ENCODE measurements at regions not wholly inside any gene's neighbourhood (a gene's known extent, or its start where the extent isn't known, plus 50 kb on each side); places are given as distances from the start of the nearest gene placed in this dataset.

- ChIA-PET SMC1A (ENCODE audit: uncharacterized antibody, unreplicated experiment) (no interaction called here), CTCF (interaction anchor here (1.3 kb wide), 1 partner anchor 57 kb away, joined by 4 read pairs; no protein-coding TSS in a partner anchor), RAD21 (ENCODE audit: unreplicated experiment) (no interaction called here), POLR2A (no interaction called here)
- TF ChIP-seq HCFC1 (IDR thresholded peaks at IDR 0.05; ENCODE audit: low read length): no peak
- TF ChIP-seq POLR2AphosphoS2 (IDR thresholded peaks at IDR 0.05; ENCODE audit: low read depth, low read length): no peak
- TF ChIP-seq ZNF384 (IDR thresholded peaks at IDR 0.05; ENCODE audit: borderline replicate concordance, low read depth, low read length): no peak
- TF ChIP-seq, protein P1, sequence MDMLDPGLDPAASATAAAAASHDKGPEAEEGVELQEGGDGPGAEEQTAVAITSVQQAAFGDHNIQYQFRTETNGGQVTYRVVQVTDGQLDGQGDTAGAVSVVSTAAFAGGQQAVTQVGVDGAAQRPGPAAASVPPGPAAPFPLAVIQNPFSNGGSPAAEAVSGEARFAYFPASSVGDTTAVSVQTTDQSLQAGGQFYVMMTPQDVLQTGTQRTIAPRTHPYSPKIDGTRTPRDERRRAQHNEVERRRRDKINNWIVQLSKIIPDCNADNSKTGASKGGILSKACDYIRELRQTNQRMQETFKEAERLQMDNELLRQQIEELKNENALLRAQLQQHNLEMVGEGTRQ (IDR thresholded peaks at IDR 0.05; ENCODE audit: borderline replicate concordance, low read depth, low read length): no peak
- no peak for TF ChIP-seq ZNF274 (IDR thresholded peaks at IDR 0.05; ENCODE audit: insufficient read depth, insufficient read length)
- TF ChIP-seq E2F4 (IDR thresholded peaks at IDR 0.05; ENCODE audit: low read depth, low read length): no peak
- TF ChIP-seq ZBED1 (IDR thresholded peaks at IDR 0.05; ENCODE audit: borderline replicate concordance): no peak
- no peak for TF ChIP-seq E4F1 (IDR thresholded peaks at IDR 0.05; ENCODE audit: borderline replicate concordance, partially characterized antibody)
- no peak for TF ChIP-seq PML (IDR thresholded peaks at IDR 0.05; ENCODE audit: low read length)
- FAIRE-seq: no peak
- Histone ChIP-seq H3K79me2 (ENCODE audit: control insufficient read depth, insufficient read depth, low read length) (no peaks in the 10 kb centered on the region), H3K27ac (ENCODE audit: control insufficient read depth, insufficient read depth) (no peak overlapping the region), H4K20me1 (ENCODE audit: control insufficient read depth, insufficient read depth) (no peaks in the 10 kb centered on the region), H3K36me3 (ENCODE audit: control insufficient read depth in 2 of 2, insufficient read depth in 2 of 2, low read length in 1 of 2) (no peaks in the 10 kb centered on the region), H3K9ac (ENCODE audit: control insufficient read depth, insufficient read depth, low read length) (no peak overlapping the region), H3K4me2 (ENCODE audit: control insufficient read depth, insufficient read depth) (no peak overlapping the region), H3K4me1 (ENCODE audit: control insufficient read depth, insufficient read depth, low read length) (peaks cover 11% of the 10 kb centered on the region), H2AFZ (ENCODE audit: control insufficient read depth, low read depth, low read length) (no peak overlapping the region), H3K9me3 (replicated peaks; ENCODE audit: control insufficient read depth, insufficient read depth, low read length) (no peaks in the 10 kb centered on the region; the same call in 2 of the 3 replicates), H3K4me3 (no peak overlapping the region), H3K27me3 (replicated peaks in 1 of 2; ENCODE audit: control insufficient read depth in 2 of 2, insufficient read depth in 2 of 2, low read length in 1 of 2) (no peaks in the 10 kb centered on the region; a peak in 1 of 4 replicates)
- in situ Hi-C loops (cut with MboI) (no loop called here), intact Hi-C loops (cut with micrococcal nuclease; ENCODE audit: unreplicated experiment) (no loop called here)
- WGBS (ENCODE audit: insufficient coverage, insufficient replicate concordance, low lambda C conversion rate, missing lambda C conversion rate): 76% methylated on average over 7 of the region's 7 CpGs
- ATAC-seq: no peak
- no peak for DNase-seq (ENCODE audit: low read depth, low spot score)
- no TSS peak for BruUV-seq (replicated peaks)
Measured at GRCh38 chr3:150127011-150127490, 156.4 kb upstream of the PFN2 start.
